C1 segment of cervical spinal cord (tissue), 14 donors: ENCODE measurements at regions not wholly inside any gene's neighbourhood (a gene's known extent, or its start where the extent isn't known, plus 50 kb on each side); places are given as distances from the start of the nearest gene placed in this dataset.

Source experiments
- DNase-seq, 14 donors: peaks; one replicate each; lab custom pipeline; 2025; lab: John Stamatoyannopoulos, UW

DNA sequence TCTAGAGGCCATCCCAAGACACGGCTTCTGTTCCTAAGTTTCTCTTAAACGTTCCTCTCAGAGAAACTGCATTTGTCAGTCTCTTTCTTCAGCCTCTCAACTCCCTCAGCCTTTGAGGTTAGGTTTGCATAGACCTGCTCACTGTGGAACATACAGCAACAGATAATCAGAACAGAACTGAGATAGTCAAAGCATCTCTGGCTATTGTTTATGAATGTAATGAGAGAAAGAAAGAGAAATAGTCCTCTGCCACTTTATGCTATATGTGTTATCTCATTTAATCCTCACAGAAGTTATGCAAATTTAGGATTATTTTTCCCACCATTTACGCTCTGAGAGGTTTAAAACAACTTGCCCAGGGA lies 190.6 kb downstream of the PHLDA1 start:
- no peak for DNase-seq

DNA sequence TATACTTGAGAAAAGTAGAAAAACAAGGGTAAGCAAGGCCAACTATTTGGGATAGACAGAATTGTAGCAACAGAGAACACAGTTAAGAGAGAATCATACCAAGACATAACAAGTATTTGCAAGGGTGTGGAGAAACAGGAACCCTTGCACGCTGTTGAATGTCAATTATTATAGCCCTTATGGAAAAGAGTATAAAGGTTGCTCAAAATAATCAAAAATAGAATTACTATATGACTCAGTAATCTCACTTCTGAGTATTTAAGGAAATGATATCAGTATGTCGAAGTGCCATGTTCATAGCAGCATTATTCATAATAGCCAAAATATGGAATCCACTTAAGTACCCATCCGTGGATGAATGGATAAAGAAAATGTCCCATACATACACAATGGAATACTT lies 193.3 kb downstream of the PHLDA1 start:
- no peak for DNase-seq

DNA sequence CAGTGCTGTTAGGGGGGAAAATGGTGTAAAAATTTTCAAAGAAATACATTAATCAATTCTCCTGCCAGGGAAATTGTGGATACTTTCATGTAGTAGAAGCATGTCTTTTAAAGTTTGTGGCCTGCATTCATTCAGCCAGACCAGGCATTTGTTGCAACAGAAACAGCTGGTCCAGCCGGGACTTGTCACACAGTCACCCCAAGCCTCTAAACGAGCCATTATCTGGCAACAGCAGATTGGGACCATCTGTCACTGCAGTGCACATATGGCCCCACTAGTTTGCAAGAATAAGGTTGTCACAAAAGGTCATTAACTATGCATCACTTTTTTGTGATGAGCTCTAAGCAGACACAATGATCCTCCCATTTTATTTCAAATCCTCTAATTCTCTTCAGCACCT lies 193.9 kb downstream of the PHLDA1 start:
- peak in 1 of 14 donors; percentile 65 for DNase-seq

- DNase-seq: no peak
Measured at GRCh38 chr12:75836533-75836932, 195.0 kb downstream of the PHLDA1 start.

DNA sequence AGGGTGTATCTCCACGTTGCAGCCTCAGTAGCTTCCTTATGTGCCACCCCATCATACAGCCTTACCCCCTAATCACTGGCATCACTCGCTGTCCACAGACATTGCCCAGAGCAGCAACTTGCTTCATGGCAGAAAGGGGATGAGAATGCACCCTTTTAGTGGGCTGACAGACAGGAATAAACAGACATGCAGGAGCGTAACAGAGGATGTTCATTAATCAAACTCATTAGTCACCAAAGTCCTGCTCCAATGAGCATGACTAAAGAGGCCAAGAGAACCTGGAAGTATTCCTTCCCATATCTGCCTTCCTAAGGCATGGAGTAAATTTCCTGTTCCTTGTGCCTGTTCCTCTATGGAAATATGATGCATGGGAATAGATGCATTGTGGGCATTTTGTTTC lies 197.0 kb downstream of the PHLDA1 start:
- DNase-seq: no peak

DNA sequence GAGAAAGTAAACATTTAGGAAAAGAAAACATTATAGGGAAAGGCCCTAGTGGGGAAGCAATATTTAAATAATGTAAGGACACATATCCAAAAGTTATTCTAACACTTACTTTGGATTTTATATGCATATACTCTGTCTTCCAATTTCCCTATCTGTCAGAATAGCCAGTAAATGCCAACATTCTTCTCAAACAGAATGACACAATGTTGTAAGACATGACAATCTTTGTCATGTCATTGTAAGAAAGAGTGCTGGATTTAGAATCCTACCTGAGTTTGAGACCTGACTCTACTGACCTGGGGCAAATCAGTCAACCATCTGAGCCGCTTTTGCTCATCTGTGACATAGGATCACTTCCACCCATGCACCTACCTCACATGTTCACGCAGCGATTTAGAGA lies 198.3 kb downstream of the PHLDA1 start:
- no peak for DNase-seq

- DNase-seq: no peak
Measured at GRCh38 chr12:75831402-75831801, 200.2 kb downstream of the PHLDA1 start.

DNA sequence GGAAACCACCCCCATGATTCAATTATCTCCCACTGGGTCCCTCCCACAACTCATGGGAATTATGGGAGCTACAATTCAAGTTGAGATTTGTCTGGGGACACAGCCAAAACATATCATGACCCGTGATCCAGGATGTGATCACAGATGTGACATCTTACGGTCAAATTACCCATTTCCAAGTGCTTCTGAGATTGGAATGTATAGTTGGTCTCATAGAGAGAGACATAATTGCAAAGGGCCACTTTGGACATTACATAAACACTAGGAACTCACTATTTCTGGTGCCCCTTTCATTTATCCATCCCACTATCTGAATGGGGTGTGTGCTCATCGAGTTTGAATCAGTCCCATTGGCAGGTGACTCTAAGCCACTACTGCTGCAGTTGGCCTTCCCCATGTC lies 204.5 kb downstream of the PHLDA1 start:
- no peak for DNase-seq

GRCh38 chr12:75825686-75826085 lies 205.9 kb downstream of the PHLDA1 start:
- no peak for DNase-seq

DNA sequence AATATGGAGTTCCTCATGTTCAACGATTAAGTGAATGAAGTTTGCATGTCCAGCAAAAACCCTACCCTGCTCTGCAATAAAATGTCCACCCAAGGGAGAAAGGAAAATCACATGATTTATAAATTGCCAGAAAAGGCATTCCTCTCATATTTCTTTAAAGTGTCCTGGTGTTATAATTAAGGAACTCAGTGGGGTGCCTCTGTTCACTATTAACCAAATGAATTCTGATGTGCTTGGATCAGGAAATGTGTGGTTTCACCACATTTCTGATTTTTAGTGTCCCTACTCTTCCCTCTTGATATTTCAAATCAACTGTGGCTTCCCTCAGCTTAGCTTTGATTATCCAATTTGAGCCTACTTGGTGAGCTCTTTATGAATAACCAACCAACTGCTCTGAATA lies 208.1 kb downstream of the PHLDA1 start:
- DNase-seq: no peak

GRCh38 chr12:75822416-75822815 lies 209.2 kb downstream of the PHLDA1 start:
- no peak for DNase-seq

DNA sequence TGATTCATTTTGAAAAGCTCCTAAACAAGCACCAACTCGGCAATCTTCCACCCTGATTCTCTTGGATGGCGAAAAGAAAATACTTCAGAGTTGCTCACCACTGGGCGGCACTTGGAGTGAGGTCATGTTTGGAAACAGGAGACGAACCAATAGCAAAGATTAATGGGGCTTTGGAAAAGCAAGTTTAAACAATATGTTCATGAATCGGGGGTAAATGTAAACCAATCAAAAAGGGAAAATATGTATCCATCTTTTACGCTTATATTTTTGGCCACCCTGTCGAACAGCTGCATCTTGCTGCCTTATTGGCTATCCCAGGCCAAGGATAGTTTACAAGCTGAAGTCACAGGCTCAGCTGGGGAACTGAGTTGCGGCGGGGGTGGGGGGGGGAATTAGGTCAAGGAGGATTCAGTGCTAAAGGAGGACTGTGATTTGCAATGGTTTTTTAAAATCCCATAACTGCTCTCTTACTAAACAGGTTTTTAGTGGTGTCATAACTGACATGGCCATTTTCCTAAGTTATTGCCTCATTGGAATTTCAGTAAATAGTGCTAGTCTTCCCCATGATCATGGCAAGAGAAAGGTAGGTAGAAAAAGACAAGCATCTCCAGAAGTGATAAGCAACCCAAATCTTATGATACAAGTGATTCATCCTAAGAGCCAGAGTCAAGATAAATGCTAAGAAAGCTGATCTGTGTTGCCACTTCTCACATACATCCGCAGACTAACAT lies 210.6 kb downstream of the PHLDA1 start:
- DNase-seq: no peak

DNA sequence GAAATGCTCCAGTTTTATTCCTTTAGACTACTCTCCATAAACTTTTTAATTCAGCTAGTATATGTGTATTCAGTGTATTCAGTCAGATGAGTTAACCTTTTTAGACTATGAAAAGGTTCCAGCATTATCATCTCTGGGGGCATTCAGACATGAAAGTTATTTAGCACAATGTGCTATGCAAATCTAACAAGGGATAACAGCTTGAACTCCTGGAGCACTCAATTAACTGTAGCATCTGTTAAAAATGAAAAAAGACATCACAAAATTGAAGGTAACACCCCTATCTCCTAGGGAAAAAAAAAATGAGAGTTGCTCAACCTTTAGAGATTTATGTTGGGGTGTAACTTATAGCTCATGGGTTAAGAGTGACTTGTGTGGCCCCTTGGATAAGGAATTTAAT lies 211.5 kb downstream of the PHLDA1 start:
- DNase-seq: no peak

- no peak for DNase-seq
Measured at GRCh38 chr12:75819512-75819911, 212.1 kb downstream of the PHLDA1 start.

DNA sequence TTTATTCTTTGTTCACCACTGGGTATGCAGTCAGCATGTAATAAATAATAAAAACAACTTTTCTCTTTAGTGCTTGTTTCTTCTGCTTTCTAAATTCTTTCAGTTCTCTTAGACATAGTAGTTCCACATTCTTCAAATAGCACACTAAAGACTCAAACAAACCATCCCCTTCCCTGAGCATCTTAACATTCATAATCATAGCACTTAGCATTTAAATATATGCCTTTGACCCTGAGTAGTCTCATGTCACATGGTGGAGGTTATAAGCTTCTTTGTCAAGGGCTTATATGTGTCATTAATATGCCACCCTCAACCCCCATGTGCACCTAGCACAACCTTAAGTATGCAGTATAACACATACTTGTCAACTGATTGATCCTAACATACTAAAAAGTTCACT lies 212.7 kb downstream of the PHLDA1 start:
- no peak for DNase-seq

DNA sequence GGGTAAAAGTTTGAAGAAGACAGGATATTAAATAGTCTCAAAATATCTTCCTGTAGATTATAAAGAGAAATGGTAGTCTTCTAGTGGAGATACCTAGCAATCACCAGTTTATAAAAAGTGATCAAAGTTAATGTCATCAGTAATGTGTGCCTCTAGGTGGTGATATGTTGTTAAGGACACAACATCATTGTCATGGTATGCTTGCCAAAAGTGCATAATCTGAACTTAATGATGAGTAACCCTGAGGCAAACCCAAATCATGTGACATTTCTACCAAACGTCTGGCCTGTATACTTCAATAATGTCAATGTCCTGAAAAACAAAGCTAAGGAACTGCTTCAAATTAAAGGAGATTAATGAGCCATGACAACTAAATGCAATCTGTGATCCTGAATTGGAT lies 214.7 kb downstream of the PHLDA1 start:
- no peak for DNase-seq

DNA sequence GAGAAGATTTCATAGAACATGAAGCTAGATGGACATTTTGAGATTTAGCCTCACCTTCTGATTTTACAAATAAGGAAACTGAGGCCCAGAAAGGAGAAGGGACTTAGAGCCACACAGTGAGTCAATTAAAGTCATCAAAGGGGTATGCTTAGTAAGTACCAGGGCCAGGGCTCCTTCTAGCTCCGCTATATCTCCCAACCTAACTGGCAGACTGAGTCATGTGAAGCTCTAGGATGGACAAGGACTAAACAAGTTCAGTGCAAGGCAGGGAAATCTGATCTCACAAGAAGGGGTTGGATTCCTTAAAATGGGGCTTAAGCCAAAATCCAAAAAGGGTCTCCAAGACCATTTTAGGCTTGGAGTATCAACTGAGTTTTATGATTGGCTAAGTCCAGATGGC lies 215.8 kb downstream of the PHLDA1 start:
- DNase-seq: no peak

- DNase-seq: no peak
Measured at GRCh38 chr12:75814851-75815754, 216.5 kb downstream of the PHLDA1 start.

- DNase-seq: no peak
Measured at GRCh38 chr12:75813072-75813471, 218.5 kb downstream of the PHLDA1 start.

DNA sequence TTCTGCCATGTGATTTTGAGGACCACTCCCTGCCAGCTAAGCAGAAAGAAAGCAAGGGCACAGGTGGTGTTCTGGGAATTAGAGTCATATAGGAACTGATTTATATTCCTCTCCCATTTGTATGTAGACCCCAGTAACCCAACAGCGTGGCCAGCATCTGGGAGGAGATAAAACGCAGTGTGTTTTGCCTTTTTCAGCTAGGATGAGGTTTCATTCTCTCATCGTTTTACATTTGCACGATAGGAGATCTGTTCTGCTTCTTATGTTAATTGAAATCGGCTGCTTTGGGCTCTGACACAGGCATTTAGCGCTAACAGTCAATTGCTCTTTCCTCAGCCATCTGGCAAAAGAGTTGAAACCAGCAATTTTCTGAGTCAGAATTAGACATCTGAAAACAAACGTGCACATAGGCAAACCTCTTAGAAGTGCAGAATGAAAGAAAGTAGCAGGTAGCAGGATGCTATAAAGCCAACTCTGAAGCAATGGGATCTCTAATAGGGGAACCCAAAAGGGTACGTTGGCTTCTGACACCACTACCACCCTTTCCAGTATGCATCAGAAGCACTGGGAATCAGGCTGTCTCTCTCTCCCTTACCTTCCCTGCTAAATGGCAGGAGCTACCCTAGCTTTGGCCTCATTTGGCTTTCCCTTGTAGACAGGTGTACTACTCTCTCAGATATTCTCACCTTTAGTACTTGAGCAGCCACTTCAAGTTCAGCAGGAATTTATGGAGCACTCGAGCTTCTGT lies 219.1 kb downstream of the PHLDA1 start:
- DNase-seq: peak in 1 of 14 donors; percentile 34

DNA sequence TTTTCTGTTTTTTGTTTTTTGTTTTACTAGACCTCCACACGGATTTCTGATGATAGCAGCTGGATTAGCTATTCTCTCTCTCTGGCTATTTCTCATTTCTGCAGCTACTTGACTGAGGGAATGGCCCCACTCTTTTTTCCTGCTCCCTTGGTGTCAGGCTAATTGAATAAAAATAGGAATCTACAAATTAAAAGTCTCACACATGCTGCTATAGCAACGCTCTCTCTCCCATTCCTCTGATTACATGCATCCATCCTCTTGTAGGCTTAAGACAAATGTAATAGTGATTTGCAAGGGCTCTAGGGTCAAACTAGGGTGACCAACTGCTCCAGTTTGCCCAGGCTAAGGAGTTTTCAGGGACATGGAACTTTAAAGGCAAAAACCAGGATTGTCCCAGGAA lies 221.8 kb downstream of the PHLDA1 start:
- no peak for DNase-seq

GRCh38 chr12:75807494-75807893 lies 224.1 kb downstream of the PHLDA1 start:
- no peak for DNase-seq
